K562 (cell line): ENCODE measurements at regions not wholly inside any gene's neighbourhood (a gene's known extent, or its start where the extent isn't known, plus 50 kb on each side); places are given as distances from the start of the nearest gene placed in this dataset.

Experiments
- ATAC-seq: fragments of 200-7000 bp; cut with Tn5 transposase; 3 replicates; pipeline ENCODE4 v1.9.1; 2020; ENCODE audit warnings: moderate library complexity
- BruUV-seq: library from RNA; stranded (reverse); fragments of 400-500 nt; replicated peaks from 2 replicates; lab custom pipeline; 2021; lab: Mats Ljungman, UMichigan
- CTCF ChIA-PET: fragments of 300-600 bp; formaldehyde crosslinking; extraction: SDS; loops from one replicate; lab custom pipeline; 2021; ENCODE audit warnings: low intra/inter-chr PET ratio; lab: Yijun Ruan, JAX
- POLR2A ChIA-PET: fragments of 300-600, 350-650 bp; sonication (Branson Sonifier 250); formaldehyde crosslinking; extraction: SDS; loops from one replicate; lab custom pipeline; 2021; ENCODE audit warnings: antibody characterized with exemption, inconsistent platforms; lab: Yijun Ruan, JAX
- DNase-seq, 4 experiments: peaks; one replicate each; pipeline versions ENCODE4 v3.0.0 to v3.0.0-alpha.2; 2011 to 2018; ENCODE audit warnings: low spot score in 3 of 4, mixed read lengths in 3 of 4; ENCODE audit errors: extremely low read depth in 1 of 4
- FAIRE-seq: peaks from 2 replicates; lab custom pipeline; 2011; peaks lifted over from hg19 to GRCh38; lab: Jason Lieb, UNC
- H2AFZ ChIP-seq: 2 replicates; pipeline ENCODE4 v1.6.0; 2011; ENCODE audit warnings: low read depth, low read length, control low read depth, inconsistent platforms
- H3K27ac ChIP-seq: fragments of 200-600 bp; 3 replicates; pipeline ENCODE4 v1.8.0; 2011; ENCODE audit warnings: low read depth, mild to moderate bottlenecking, control low read depth, inconsistent platforms, low read length, moderate library complexity, mixed read lengths; ENCODE audit errors: extremely low read depth
- H3K27me3 ChIP-seq, 2 experiments: fragments of 300-600 bp in 1 of 2; 2 replicates in 1 of 2; 3 replicates in 1 of 2; pipeline versions ENCODE4 v1.6.0 to v1.8.0; 2011; ENCODE audit warnings: inconsistent platforms in 2 of 2, low read length in 2 of 2, mild to moderate bottlenecking in 1 of 2, mixed read lengths in 1 of 2, moderate library complexity in 1 of 2; ENCODE audit not compliant: control insufficient read depth in 2 of 2, insufficient read depth in 2 of 2
- H3K36me3 ChIP-seq: fragments of 300-600 bp; 3 replicates; pipeline ENCODE4 v1.8.0; 2011; ENCODE audit warnings: mild to moderate bottlenecking, low read length, inconsistent platforms; ENCODE audit not compliant: control insufficient read depth, insufficient read depth
- H3K4me1 ChIP-seq, 2 experiments: fragments of 200-600 bp in 1 of 2; replicated peaks in 1 of 2; 2 replicates in 1 of 2; 3 replicates in 1 of 2; pipeline versions ENCODE4 v1.5.1 to v1.8.0; 2011; ENCODE audit warnings: inconsistent platforms in 2 of 2, low read length in 2 of 2, mild to moderate bottlenecking in 1 of 2, mixed read lengths in 1 of 2, moderate library complexity in 1 of 2; ENCODE audit not compliant: control insufficient read depth in 2 of 2, insufficient read depth in 2 of 2
- H3K4me2 ChIP-seq: 2 replicates; pipeline ENCODE4 v1.6.1; 2011; ENCODE audit warnings: low read length, control low read depth, inconsistent platforms, mixed read lengths; ENCODE audit not compliant: insufficient read depth
- H3K4me3 ChIP-seq: fragments of 200-600 bp; sonication (generic), shearing (Covaris generic); 2 replicates; pipeline ENCODE4 v1.5.1; 2016; ENCODE audit warnings: control low read depth, inconsistent platforms
- H3K79me2 ChIP-seq: fragments of 200-600 bp; 3 replicates; pipeline ENCODE4 v1.8.0; 2011; ENCODE audit warnings: low read length, inconsistent platforms; ENCODE audit not compliant: control insufficient read depth, insufficient read depth
- H3K9ac ChIP-seq, 2 experiments: 2 replicates each; pipeline versions ENCODE4 v1.6.0 to v1.6.1; 2011; ENCODE audit warnings: low read depth in 2 of 2, low read length in 2 of 2, control low read depth in 1 of 2, inconsistent platforms in 1 of 2, mild to moderate bottlenecking in 1 of 2, mixed read lengths in 1 of 2; ENCODE audit not compliant: insufficient read depth in 1 of 2
- H3K9me1 ChIP-seq: one replicate; pipeline ENCODE4 v1.6.0; 2011; ENCODE audit warnings: inconsistent platforms, mild to moderate bottlenecking, low read length, moderate library complexity; ENCODE audit not compliant: control insufficient read depth, insufficient read depth
- H3K9me3 ChIP-seq: replicated peaks from 2 replicates; pipeline ENCODE4 v1.5.1; 2011; ENCODE audit warnings: low read depth, low read length, inconsistent platforms; ENCODE audit not compliant: control insufficient read depth, insufficient read depth
- H4K20me1 ChIP-seq: replicated peaks from 2 replicates; pipeline ENCODE4 v1.6.1; 2011; ENCODE audit warnings: low read length, inconsistent platforms, mixed read lengths; ENCODE audit not compliant: control insufficient read depth, insufficient read depth
- ESRRB ChIP-seq: fragments of 250-450 bp; sonication (Bioruptor Pico); IDR thresholded peaks from 2 replicates; pipeline ENCODE4 v1.5.0; 2020; ENCODE audit warnings: mild to moderate bottlenecking, moderate library complexity, borderline replicate concordance
- YY1 ChIP-seq, 3 experiments: IDR thresholded peaks; 2 replicates each; pipeline ENCODE4 v1.6.1; 2011; ENCODE audit warnings: low read length in 2 of 3, mild to moderate bottlenecking in 2 of 3, moderate library complexity in 2 of 3, borderline replicate concordance in 1 of 3, control low read depth in 1 of 3, low read depth in 1 of 3; ENCODE audit not compliant: insufficient read depth in 3 of 3, insufficient replicate concordance in 2 of 3, control insufficient read depth in 1 of 3, insufficient read length in 1 of 3; ENCODE audit errors: extremely low read depth in 1 of 3
- WGBS: fragments of 100-300 bp; shearing (Covaris generic); methylation state at CpG from one replicate; pipeline ENCODE4 v1.1.6; 2016; ENCODE audit warnings: low coverage, mixed read lengths; ENCODE audit not compliant: insufficient coverage; ENCODE audit errors: missing lambda C conversion rate; 5-methylcytosine and 5-hydroxymethylcytosine counted together
- in situ Hi-C: fragments of 300-500 bp; cut with MboI; formaldehyde crosslinking; loops from 4 replicates; pipeline ENCODE4 v1.15.0; 2018; ENCODE audit warnings: inconsistent platforms, mixed read lengths
- intact Hi-C: fragments of 100-400 bp; cut with micrococcal nuclease; formaldehyde crosslinking; loops from 2 replicates; pipeline ENCODE4 v1.14.2; 2022
- TF ChIP-seq, protein P1 (sequence below), 2 experiments: fragments of 450-650 bp in 1 of 2; sonication (generic) in 1 of 2; formaldehyde crosslinking in 1 of 2; IDR thresholded peaks in 1 of 2; conservative IDR thresholded peaks in 1 of 2; 2 replicates each; pipeline versions ENCODE4 v1.6.1 to v1.8.1; 2016 to 2023; ENCODE audit warnings: mild to moderate bottlenecking in 2 of 2, moderate library complexity in 2 of 2, inconsistent platforms in 1 of 2, missing genetic modification reagents in 1 of 2
- TF ChIP-seq, protein P2 (sequence below): sonication (generic); IDR thresholded peaks from 2 replicates; pipeline ENCODE4 v1.6.1; 2016

DNA sequence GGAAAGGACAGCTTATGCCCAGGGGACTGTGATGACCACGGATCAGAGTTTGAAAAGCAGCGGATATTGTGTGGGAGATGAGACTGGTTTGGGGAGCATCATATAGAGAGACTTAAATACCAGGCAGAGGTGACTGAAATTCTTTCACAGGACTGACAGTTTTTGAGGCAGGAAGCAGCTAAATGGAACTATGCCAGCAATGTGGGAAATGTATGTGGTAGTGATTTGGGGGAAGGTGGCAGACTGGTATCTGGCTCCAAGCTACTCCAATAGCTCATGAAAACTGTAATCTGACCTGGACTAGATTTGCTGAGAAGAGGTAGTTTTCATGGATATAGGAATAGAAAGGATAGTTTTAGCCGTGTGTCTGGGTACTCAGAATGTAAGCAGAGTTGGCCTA is 592.6 kb downstream of the REEP3 start:
- CTCF ChIA-PET = no interaction called here
- H3K36me3 ChIP-seq = no peaks in the 10 kb centered on the region
- in situ Hi-C loops (no loop called here), intact Hi-C loops (no loop called here)
- no peak overlapping the region for H3K9ac ChIP-seq
- no TSS peak for BruUV-seq
- H3K4me1 ChIP-seq = no peaks in the 10 kb centered on the region
- no peaks in the 10 kb centered on the region for H3K9me1 ChIP-seq
- no peak overlapping the region for H3K4me2 ChIP-seq
- no peaks in the 10 kb centered on the region for H3K9me3 ChIP-seq
- FAIRE-seq (no peak), ATAC-seq (no peak), DNase-seq (no peak)
- H3K79me2 ChIP-seq = no peaks in the 10 kb centered on the region
- POLR2A ChIA-PET = no interaction called here
- TF ChIP-seq, protein P1, sequence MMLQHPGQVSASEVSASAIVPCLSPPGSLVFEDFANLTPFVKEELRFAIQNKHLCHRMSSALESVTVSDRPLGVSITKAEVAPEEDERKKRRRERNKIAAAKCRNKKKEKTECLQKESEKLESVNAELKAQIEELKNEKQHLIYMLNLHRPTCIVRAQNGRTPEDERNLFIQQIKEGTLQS (IDR thresholded peaks at IDR 0.05) = no peak
- TF ChIP-seq, protein P1 (CRISPR knock-in tag; conservative IDR thresholded peaks at IDR 0.05) = no peak
- TF ChIP-seq YY1 (IDR thresholded peaks at IDR 0.05; ENCODE audit: borderline replicate concordance in 1 of 3, control insufficient read depth in 1 of 3, extremely low read depth in 1 of 3, insufficient read depth in 3 of 3, insufficient read length in 1 of 3, insufficient replicate concordance in 2 of 3, low read depth in 1 of 3, low read length in 2 of 3) = no peak
- TF ChIP-seq, protein P2, sequence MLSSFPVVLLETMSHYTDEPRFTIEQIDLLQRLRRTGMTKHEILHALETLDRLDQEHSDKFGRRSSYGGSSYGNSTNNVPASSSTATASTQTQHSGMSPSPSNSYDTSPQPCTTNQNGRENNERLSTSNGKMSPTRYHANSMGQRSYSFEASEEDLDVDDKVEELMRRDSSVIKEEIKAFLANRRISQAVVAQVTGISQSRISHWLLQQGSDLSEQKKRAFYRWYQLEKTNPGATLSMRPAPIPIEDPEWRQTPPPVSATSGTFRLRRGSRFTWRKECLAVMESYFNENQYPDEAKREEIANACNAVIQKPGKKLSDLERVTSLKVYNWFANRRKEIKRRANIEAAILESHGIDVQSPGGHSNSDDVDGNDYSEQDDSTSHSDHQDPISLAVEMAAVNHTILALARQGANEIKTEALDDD = no peak
- TF ChIP-seq ESRRB (CRISPR knock-in tag) = no peak
- 0% methylated on average over 3 of the region's 3 CpGs for WGBS
- no peaks in the 10 kb centered on the region for H4K20me1 ChIP-seq
- no peaks in the 10 kb centered on the region for H3K27me3 ChIP-seq
- no peak overlapping the region for H3K4me3 ChIP-seq
- H3K27ac ChIP-seq = no peak overlapping the region
- no peak overlapping the region for H2AFZ ChIP-seq
